ENCODE measurements at regions not wholly inside any gene's neighbourhood (a gene's known extent, or its start where the extent isn't known, plus 50 kb on each side); places are given as distances from the start of the nearest gene placed in this dataset.
A peak's percentile ranks its signal among the peaks of the same experiment; 100 is the strongest.

GRCh38 chr13:44088991-44089413, 209.3 kb downstream of the LACC1 start:
- peak overlapping the region in 1 of 2 donors; percentile 33 for H3K27ac Mint-ChIP-seq
- peak; percentile 78 to 90 for ATAC-seq

GRCh38 chr13:44089452-44089851, 209.7 kb downstream of the LACC1 start:
- Mint-ChIP-seq H3K36me3 (no peaks in the 10 kb centered on the region), H3K27ac (peak overlapping the region in 1 of 2 donors; percentile 33), H3K9me3 (peaks cover 5 to 8% of the 10 kb centered on the region in 2 donors)
- ATAC-seq (peak in 1 of 2 donors; percentile 44), DNase-seq (ENCODE audit: low spot score in 2 of 2) (no peak)

More at GRCh38 chr13:44088991-44089413, 209.3 kb downstream of the LACC1 start:
- Mint-ChIP-seq H3K9me3 (peaks cover 5 to 8% of the 10 kb centered on the region in 2 donors), H3K36me3 (no peaks in the 10 kb centered on the region)
- no peak for DNase-seq (ENCODE audit: low spot score in 2 of 2)

GRCh38 chr13:44092078-44092970, 212.6 kb downstream of the LACC1 start:
- no peaks in the 10 kb centered on the region for H3K36me3 Mint-ChIP-seq
- no peak for DNase-seq (ENCODE audit: low spot score in 2 of 2)
- H3K27ac Mint-ChIP-seq = no peak overlapping the region
- H3K9me3 Mint-ChIP-seq = peaks cover 5 to 8% of the 10 kb centered on the region in 2 donors
- no peak for ATAC-seq

GRCh38 chr13:44093607-44094564, 214.2 kb downstream of the LACC1 start:
- no peak for ATAC-seq
- Mint-ChIP-seq H3K27ac (no peak overlapping the region), H3K36me3 (no peaks in the 10 kb centered on the region)

GRCh38 chr13:44096901-44097300, 217.2 kb downstream of the LACC1 start:
- Mint-ChIP-seq H3K9me3 (peaks cover 2 to 18% of the 10 kb centered on the region in 2 donors), H3K36me3 (no peaks in the 10 kb centered on the region), H3K27ac (no peak overlapping the region)
- ATAC-seq (no peak), DNase-seq (ENCODE audit: low spot score in 2 of 2) (no peak)

More at GRCh38 chr13:44093607-44094564, 214.2 kb downstream of the LACC1 start:
- peaks cover 5 to 8% of the 10 kb centered on the region in 2 donors for H3K9me3 Mint-ChIP-seq
- DNase-seq (ENCODE audit: low spot score in 2 of 2) = no peak

GRCh38 chr13:44098559-44098958, 218.9 kb downstream of the LACC1 start:
- Mint-ChIP-seq H3K36me3 (no peaks in the 10 kb centered on the region), H3K27ac (no peak overlapping the region), H3K9me3 (peaks cover 4 to 21% of the 10 kb centered on the region in 2 donors)
- DNase-seq (ENCODE audit: low spot score in 2 of 2) (no peak), ATAC-seq (no peak)

- H3K9me3 Mint-ChIP-seq = peaks cover 4 to 22% of the 10 kb centered on the region in 2 donors
- DNase-seq (ENCODE audit: low spot score in 2 of 2) = no peak
- peaks cover 0 to 4% of the 10 kb centered on the region in 2 donors for H3K36me3 Mint-ChIP-seq
- H3K27ac Mint-ChIP-seq = no peak overlapping the region
- ATAC-seq = no peak
These were observed 221.8 kb downstream of the LACC1 start for GRCh38 chr13:44101347-44102083.

- H3K9me3 Mint-ChIP-seq = peaks cover 4 to 22% of the 10 kb centered on the region in 2 donors
- H3K36me3 Mint-ChIP-seq = peaks cover 0 to 4% of the 10 kb centered on the region in 2 donors
- ATAC-seq (no peak), DNase-seq (ENCODE audit: low spot score in 2 of 2) (no peak)
- H3K27ac Mint-ChIP-seq = no peak overlapping the region
These were observed 223.9 kb downstream of the LACC1 start for GRCh38 chr13:44103429-44104196.

- no peak overlapping the region for H3K27ac Mint-ChIP-seq
- ATAC-seq = no peak
- no peak for DNase-seq (ENCODE audit: low spot score in 2 of 2)
- H3K9me3 Mint-ChIP-seq = peaks cover 4 to 21% of the 10 kb centered on the region in 2 donors
- peaks cover 0 to 4% of the 10 kb centered on the region in 2 donors for H3K36me3 Mint-ChIP-seq
These were observed 224.4 kb downstream of the LACC1 start for GRCh38 chr13:44104197-44104490.

- DNase-seq (ENCODE audit: low spot score in 2 of 2) (no peak), ATAC-seq (no peak)
- H3K27ac Mint-ChIP-seq = no peak overlapping the region
- H3K36me3 Mint-ChIP-seq = peaks cover 0 to 4% of the 10 kb centered on the region in 2 donors
- H3K9me3 Mint-ChIP-seq = peaks cover 4 to 16% of the 10 kb centered on the region in 2 donors
These were observed 225.3 kb downstream of the LACC1 start for GRCh38 chr13:44104969-44105368.

- H3K9me3 Mint-ChIP-seq = peaks cover 4 to 10% of the 10 kb centered on the region in 2 donors
- H3K36me3 Mint-ChIP-seq = peaks cover 0 to 4% of the 10 kb centered on the region in 2 donors
- DNase-seq (ENCODE audit: low spot score in 2 of 2) = no peak
- no peak for ATAC-seq
- H3K27ac Mint-ChIP-seq = no peak overlapping the region
These were observed 226.8 kb downstream of the LACC1 start for GRCh38 chr13:44106266-44107152.

- Mint-ChIP-seq H3K36me3 (peaks cover 0 to 4% of the 10 kb centered on the region in 2 donors), H3K27ac (no peak overlapping the region), H3K9me3 (peaks cover 0 to 4% of the 10 kb centered on the region in 2 donors)
- DNase-seq (ENCODE audit: low spot score in 2 of 2) (no peak), ATAC-seq (no peak)
These were observed 227.8 kb downstream of the LACC1 start for GRCh38 chr13:44107357-44108121.

- ATAC-seq (no peak), DNase-seq (ENCODE audit: low spot score in 2 of 2) (no peak)
- peaks cover 0 to 2% of the 10 kb centered on the region in 2 donors for H3K9me3 Mint-ChIP-seq
- H3K36me3 Mint-ChIP-seq = peaks cover 0 to 4% of the 10 kb centered on the region in 2 donors
- H3K27ac Mint-ChIP-seq = no peak overlapping the region
These were observed 228.7 kb downstream of the LACC1 start for GRCh38 chr13:44108331-44108858.

GRCh38 chr13:44110091-44110621, 230.5 kb downstream of the LACC1 start:
- no peak overlapping the region for H3K27ac Mint-ChIP-seq
- no peaks in the 10 kb centered on the region for H3K36me3 Mint-ChIP-seq
- H3K9me3 Mint-ChIP-seq = no peaks in the 10 kb centered on the region
- DNase-seq (ENCODE audit: low spot score in 2 of 2) (no peak), ATAC-seq (no peak)
